H9 (cell line): ENCODE measurements at regions not wholly inside any gene's neighbourhood (a gene's known extent, or its start where the extent isn't known, plus 50 kb on each side); places are given as distances from the start of the nearest gene placed in this dataset.

Experiments
- DNase-seq: peaks from one replicate; pipeline ENCODE4 v3.0.0-alpha.2; 2017
- H2AFZ ChIP-seq: one replicate; pipeline ENCODE4 v1.6.1; 2013; ENCODE audit warnings: mild to moderate bottlenecking, low read length, control low read depth, moderate library complexity
- H2AK5ac ChIP-seq: 2 replicates; pipeline ENCODE4 v1.6.1; 2013; ENCODE audit warnings: low read length, control low read depth, mixed read lengths; ENCODE audit not compliant: insufficient read length
- H2BK120ac ChIP-seq: one replicate; pipeline ENCODE4 v1.6.1; 2013; ENCODE audit warnings: low read depth, mild to moderate bottlenecking, low read length, control low read depth, inconsistent platforms; ENCODE audit not compliant: poor library complexity, severe bottlenecking
- H2BK12ac ChIP-seq: 2 replicates; pipeline ENCODE4 v1.6.1; 2013; ENCODE audit warnings: low read length, control low read depth, mixed read lengths, low read depth; ENCODE audit not compliant: insufficient read length
- H2BK15ac ChIP-seq: 2 replicates; pipeline ENCODE4 v1.6.1; 2013; ENCODE audit warnings: low read depth, low read length, control low read depth
- H2BK20ac ChIP-seq: one replicate; pipeline ENCODE4 v1.6.1; 2013; ENCODE audit warnings: low read depth, mild to moderate bottlenecking, low read length, control low read depth, inconsistent platforms; ENCODE audit not compliant: poor library complexity, severe bottlenecking
- H2BK5ac ChIP-seq: 2 replicates; pipeline ENCODE4 v1.6.1; 2013; ENCODE audit warnings: low read length, control low read depth, mixed read lengths; ENCODE audit not compliant: insufficient read length
- H3K14ac ChIP-seq: 2 replicates; pipeline ENCODE4 v1.6.1; 2013; ENCODE audit warnings: low read length, control low read depth; ENCODE audit not compliant: insufficient read depth
- H3K18ac ChIP-seq: 2 replicates; pipeline ENCODE4 v1.6.1; 2013; ENCODE audit warnings: low read depth, mild to moderate bottlenecking, mixed read lengths, low read length, control low read depth; ENCODE audit not compliant: insufficient read length
- H3K23ac ChIP-seq: 2 replicates; pipeline ENCODE4 v1.6.1; 2013; ENCODE audit warnings: low read length, control low read depth, mixed read lengths, low read depth; ENCODE audit not compliant: insufficient read length
- H3K23me2 ChIP-seq: 2 replicates; pipeline ENCODE4 v1.6.1; 2013; ENCODE audit warnings: low read depth, mild to moderate bottlenecking, mixed read lengths, low read length, control low read depth; ENCODE audit not compliant: insufficient read length, poor library complexity, severe bottlenecking
- H3K27ac ChIP-seq: 2 replicates; pipeline ENCODE4 v1.5.1; 2013; ENCODE audit warnings: low read length, control low read depth, mixed read lengths, low read depth; ENCODE audit not compliant: insufficient read length
- H3K27me3 ChIP-seq: 2 replicates; pipeline ENCODE4 v1.6.1; 2013; ENCODE audit warnings: low read length, control low read depth, inconsistent platforms; ENCODE audit not compliant: insufficient read depth
- H3K4ac ChIP-seq: 2 replicates; pipeline ENCODE4 v1.6.1; 2013; ENCODE audit warnings: low read depth, mild to moderate bottlenecking, control low read depth, inconsistent platforms, low read length, moderate library complexity
- H3K4me1 ChIP-seq: 2 replicates; pipeline ENCODE4 v1.6.1; 2013; ENCODE audit warnings: low read length, control low read depth, inconsistent platforms; ENCODE audit not compliant: insufficient read depth
- H3K4me2 ChIP-seq: 2 replicates; pipeline ENCODE4 v1.6.1; 2013; ENCODE audit warnings: low read length, control low read depth, mixed read lengths; ENCODE audit not compliant: insufficient read length, insufficient read depth
- H3K56ac ChIP-seq: 2 replicates; pipeline ENCODE4 v1.6.1; 2013; ENCODE audit warnings: low read depth, mild to moderate bottlenecking, mixed read lengths, low read length, control low read depth; ENCODE audit not compliant: insufficient read length
- H3K79me1 ChIP-seq: 2 replicates; pipeline ENCODE4 v1.6.1; 2013; ENCODE audit warnings: low read depth, mild to moderate bottlenecking, moderate library complexity, low read length, control low read depth, inconsistent platforms; ENCODE audit not compliant: insufficient read depth, poor library complexity, severe bottlenecking
- H3K79me2 ChIP-seq: 2 replicates; pipeline ENCODE4 v1.6.1; 2013; ENCODE audit warnings: low read length, control low read depth, inconsistent platforms; ENCODE audit not compliant: insufficient read depth
- H3K9ac ChIP-seq: 2 replicates; pipeline ENCODE4 v1.6.1; 2013; ENCODE audit warnings: low read length, control low read depth, mixed read lengths; ENCODE audit not compliant: insufficient read length; ENCODE audit errors: extremely low read depth
- H3K9me3 ChIP-seq: one replicate; pipeline ENCODE4 v1.6.1; 2013; ENCODE audit warnings: low read depth, low read length, inconsistent platforms; ENCODE audit not compliant: control insufficient read depth
- H3T11ph ChIP-seq: one replicate; pipeline ENCODE4 v1.6.1; 2013; ENCODE audit warnings: mild to moderate bottlenecking, low read length, control low read depth, inconsistent platforms
- H4K20me1 ChIP-seq: one replicate; pipeline ENCODE4 v1.6.1; 2013; ENCODE audit not compliant: control insufficient read depth, insufficient read length, insufficient read depth
- H4K5ac ChIP-seq: 2 replicates; pipeline ENCODE4 v1.6.1; 2013; ENCODE audit warnings: low read depth, mild to moderate bottlenecking, mixed read lengths, low read length, control low read depth; ENCODE audit not compliant: insufficient read length
- H4K8ac ChIP-seq: replicated peaks from 2 replicates; pipeline ENCODE4 v1.6.1; 2013; ENCODE audit warnings: low read length, control low read depth, mixed read lengths, low read depth; ENCODE audit not compliant: insufficient read length
- H4K91ac ChIP-seq: 2 replicates; pipeline ENCODE4 v1.6.1; 2013; ENCODE audit warnings: low read depth, mild to moderate bottlenecking, moderate library complexity, mixed read lengths, low read length, control low read depth; ENCODE audit not compliant: insufficient read length
- H3K27ac Mint-ChIP-seq, 3 experiments: 2 replicates in 2 of 3; 3 replicates in 1 of 3; pipeline ENCODE4 v1.8.0; 2020 to 2021; ENCODE audit warnings: mixed read lengths in 3 of 3, mild to moderate bottlenecking in 1 of 3, moderate library complexity in 1 of 3
- H3K27me3 Mint-ChIP-seq: 2 replicates; pipeline ENCODE4 v1.8.0; 2021; ENCODE audit warnings: low read depth, mild to moderate bottlenecking, moderate library complexity, mixed read lengths
- H3K36me3 Mint-ChIP-seq, 3 experiments: 2 replicates in 2 of 3; 3 replicates in 1 of 3; pipeline ENCODE4 v1.8.0; 2020 to 2021; ENCODE audit warnings: low read depth in 3 of 3, mixed read lengths in 3 of 3; ENCODE audit not compliant: insufficient read depth in 1 of 3
- H3K4me1 Mint-ChIP-seq, 2 experiments: 2 replicates each; pipeline ENCODE4 v1.8.0; 2020; ENCODE audit warnings: mixed read lengths in 2 of 2
- H3K4me3 Mint-ChIP-seq, 2 experiments: 2 replicates in 1 of 2; 3 replicates in 1 of 2; pipeline ENCODE4 v1.8.0; 2020 to 2021; ENCODE audit warnings: mild to moderate bottlenecking in 2 of 2, mixed read lengths in 2 of 2, moderate library complexity in 1 of 2
- H3K9me3 Mint-ChIP-seq, 2 experiments: 2 replicates in 1 of 2; 3 replicates in 1 of 2; pipeline ENCODE4 v1.8.0; 2020; ENCODE audit warnings: mild to moderate bottlenecking in 2 of 2, mixed read lengths in 2 of 2, moderate library complexity in 1 of 2
- CTCF ChIP-seq: fragments of 200-600 bp; sonication (generic); conservative IDR thresholded peaks from 3 replicates; pipeline ENCODE4 v1.8.0; 2021; ENCODE audit warnings: antibody characterized with exemption, mild to moderate bottlenecking
- WGBS: extraction: QIAGEN DNeasy Blood & Tissue Kit; methylation state at CpG from one replicate; pipeline ENCODE4 v1.1.7; 2013; ENCODE audit warnings: missing lambda C conversion rate, low lambda C conversion rate, mixed read lengths; ENCODE audit not compliant: insufficient read length; ENCODE audit errors: extremely low coverage; 5-methylcytosine and 5-hydroxymethylcytosine counted together

- no peak overlapping the region for H3T11ph ChIP-seq
- H3K4me1 ChIP-seq: no peaks in the 10 kb centered on the region
These were observed 133.8 kb downstream of the BARX1 start for GRCh38 chr9:93821307-93821703.

More at GRCh38 chr9:93821307-93821703, 133.8 kb downstream of the BARX1 start:
- no peak for TF ChIP-seq CTCF
- H2BK5ac ChIP-seq: no peak overlapping the region
- H2BK15ac ChIP-seq: no peak overlapping the region
- no peak overlapping the region for H3K4me3 Mint-ChIP-seq
- no peak overlapping the region for H2AFZ ChIP-seq
- H3K36me3 Mint-ChIP-seq: peaks cover 0 to 2% (median 0%) of the 10 kb centered on the region in 3 experiments; a peak in 1 of 7 replicates
- no CpG with 5 or more reads among the region's 2 CpGs for WGBS
- no peak overlapping the region for H2BK20ac ChIP-seq
- no peak for DNase-seq
- H3K9me3 ChIP-seq: no peaks in the 10 kb centered on the region
- H2BK120ac ChIP-seq: no peak overlapping the region
- H2AK5ac ChIP-seq: no peak overlapping the region
- H3K18ac ChIP-seq: no peak overlapping the region
- H4K91ac ChIP-seq: no peak overlapping the region
- no peak overlapping the region for H3K14ac ChIP-seq
- H3K27me3 Mint-ChIP-seq: peaks cover 41% of the 10 kb centered on the region
- no peaks in the 10 kb centered on the region for H4K20me1 ChIP-seq
- no peak overlapping the region for H3K4me2 ChIP-seq
- H3K27ac ChIP-seq: no peak overlapping the region
- no peaks in the 10 kb centered on the region for H3K27me3 ChIP-seq
- no peak overlapping the region for H3K9ac ChIP-seq
- H4K8ac ChIP-seq: no peak overlapping the region
- no peak overlapping the region for H3K23ac ChIP-seq
- no peak overlapping the region for H4K5ac ChIP-seq
- no peaks in the 10 kb centered on the region for H3K23me2 ChIP-seq
- H3K79me1 ChIP-seq: no peaks in the 10 kb centered on the region
- no peak overlapping the region for H2BK12ac ChIP-seq
- no peak overlapping the region for H3K4ac ChIP-seq
- H3K9me3 Mint-ChIP-seq: peaks cover 12% of the 10 kb centered on the region in 2 experiments; a peak in 4 of 5 replicates
- H3K27ac Mint-ChIP-seq: no peak overlapping the region
- H3K56ac ChIP-seq: no peak overlapping the region
- peaks cover 0 to 2% of the 10 kb centered on the region in 2 experiments; a peak in 1 of 4 replicates for H3K4me1 Mint-ChIP-seq
- H3K79me2 ChIP-seq: no peaks in the 10 kb centered on the region
